GM12878 (cell line): ENCODE measurements at regions not wholly inside any gene's neighbourhood (a gene's known extent, or its start where the extent isn't known, plus 50 kb on each side); places are given as distances from the start of the nearest gene placed in this dataset.

ENCODE experiments used
- CEBPB ChIP-seq, 2 experiments: fragments of 150-350 bp in 1 of 2; IDR thresholded peaks; 2 replicates each; pipeline ENCODE4 v1.6.1; 2012 to 2014; ENCODE audit warnings: low read depth in 2 of 2, low read length in 2 of 2, borderline replicate concordance in 1 of 2, inconsistent platforms in 1 of 2
- MEF2A ChIP-seq: IDR thresholded peaks from 2 replicates; pipeline ENCODE4 v1.6.1; 2011; ENCODE audit warnings: low read depth, mild to moderate bottlenecking, low read length, moderate library complexity; ENCODE audit not compliant: insufficient read depth
- TF ChIP-seq, protein P1 (sequence below): fragments of 450-650 bp; formaldehyde crosslinking; IDR thresholded peaks from 2 replicates; pipeline ENCODE4 v1.5.0; 2022; ENCODE audit warnings: mild to moderate bottlenecking, missing genetic modification characterization

DNA sequence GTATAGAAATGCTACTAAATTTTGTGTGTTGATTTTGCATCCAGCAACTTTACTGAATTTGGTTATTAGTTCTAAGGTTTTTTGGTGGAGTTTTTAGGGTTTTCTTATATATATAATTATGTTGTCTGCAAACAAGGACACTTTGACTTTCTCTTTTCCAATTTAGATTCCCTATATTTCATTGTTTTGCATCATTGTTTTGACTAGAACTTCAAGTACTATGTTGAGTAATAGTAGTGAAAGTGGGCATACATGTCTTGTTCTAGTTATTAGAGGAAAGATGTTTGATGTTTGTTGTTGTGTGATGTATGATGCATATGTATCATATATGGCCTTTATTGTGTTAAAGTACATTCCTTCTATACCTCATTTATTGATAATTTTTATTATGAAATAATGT lies 362.3 kb upstream of the PRR16 start:
- no peak for TF ChIP-seq MEF2A
- no peak for TF ChIP-seq CEBPB (IDR thresholded peaks at IDR 0.05; ENCODE audit: borderline replicate concordance in 1 of 2, low read depth in 2 of 2, low read length in 2 of 2)
- TF ChIP-seq, protein P1, sequence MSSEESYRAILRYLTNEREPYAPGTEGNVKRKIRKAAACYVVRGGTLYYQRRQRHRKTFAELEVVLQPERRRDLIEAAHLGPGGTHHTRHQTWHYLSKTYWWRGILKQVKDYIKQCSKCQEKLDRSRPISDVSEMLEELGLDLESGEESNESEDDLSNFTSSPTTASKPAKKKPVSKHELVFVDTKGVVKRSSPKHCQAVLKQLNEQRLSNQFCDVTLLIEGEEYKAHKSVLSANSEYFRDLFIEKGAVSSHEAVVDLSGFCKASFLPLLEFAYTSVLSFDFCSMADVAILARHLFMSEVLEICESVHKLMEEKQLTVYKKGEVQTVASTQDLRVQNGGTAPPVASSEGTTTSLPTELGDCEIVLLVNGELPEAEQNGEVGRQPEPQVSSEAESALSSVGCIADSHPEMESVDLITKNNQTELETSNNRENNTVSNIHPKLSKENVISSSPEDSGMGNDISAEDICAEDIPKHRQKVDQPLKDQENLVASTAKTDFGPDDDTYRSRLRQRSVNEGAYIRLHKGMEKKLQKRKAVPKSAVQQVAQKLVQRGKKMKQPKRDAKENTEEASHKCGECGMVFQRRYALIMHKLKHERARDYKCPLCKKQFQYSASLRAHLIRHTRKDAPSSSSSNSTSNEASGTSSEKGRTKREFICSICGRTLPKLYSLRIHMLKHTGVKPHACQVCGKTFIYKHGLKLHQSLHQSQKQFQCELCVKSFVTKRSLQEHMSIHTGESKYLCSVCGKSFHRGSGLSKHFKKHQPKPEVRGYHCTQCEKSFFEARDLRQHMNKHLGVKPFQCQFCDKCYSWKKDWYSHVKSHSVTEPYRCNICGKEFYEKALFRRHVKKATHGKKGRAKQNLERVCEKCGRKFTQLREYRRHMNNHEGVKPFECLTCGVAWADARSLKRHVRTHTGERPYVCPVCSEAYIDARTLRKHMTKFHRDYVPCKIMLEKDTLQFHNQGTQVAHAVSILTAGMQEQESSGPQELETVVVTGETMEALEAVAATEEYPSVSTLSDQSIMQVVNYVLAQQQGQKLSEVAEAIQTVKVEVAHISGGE (CRISPR knock-in tag) = no peak
